H9 (cell line): ENCODE measurements at regions not wholly inside any gene's neighbourhood (a gene's known extent, or its start where the extent isn't known, plus 50 kb on each side); places are given as distances from the start of the nearest gene placed in this dataset.

Experiments
- DNase-seq: peaks from one replicate; pipeline ENCODE4 v3.0.0-alpha.2; 2017
- H2AFZ ChIP-seq: one replicate; pipeline ENCODE4 v1.6.1; 2013; ENCODE audit warnings: mild to moderate bottlenecking, low read length, control low read depth, moderate library complexity
- H2AK5ac ChIP-seq: 2 replicates; pipeline ENCODE4 v1.6.1; 2013; ENCODE audit warnings: low read length, control low read depth, mixed read lengths; ENCODE audit not compliant: insufficient read length
- H2BK120ac ChIP-seq: one replicate; pipeline ENCODE4 v1.6.1; 2013; ENCODE audit warnings: low read depth, mild to moderate bottlenecking, low read length, control low read depth, inconsistent platforms; ENCODE audit not compliant: poor library complexity, severe bottlenecking
- H2BK12ac ChIP-seq: 2 replicates; pipeline ENCODE4 v1.6.1; 2013; ENCODE audit warnings: low read length, control low read depth, mixed read lengths, low read depth; ENCODE audit not compliant: insufficient read length
- H2BK15ac ChIP-seq: 2 replicates; pipeline ENCODE4 v1.6.1; 2013; ENCODE audit warnings: low read depth, low read length, control low read depth
- H2BK20ac ChIP-seq: one replicate; pipeline ENCODE4 v1.6.1; 2013; ENCODE audit warnings: low read depth, mild to moderate bottlenecking, low read length, control low read depth, inconsistent platforms; ENCODE audit not compliant: poor library complexity, severe bottlenecking
- H2BK5ac ChIP-seq: 2 replicates; pipeline ENCODE4 v1.6.1; 2013; ENCODE audit warnings: low read length, control low read depth, mixed read lengths; ENCODE audit not compliant: insufficient read length
- H3K14ac ChIP-seq: 2 replicates; pipeline ENCODE4 v1.6.1; 2013; ENCODE audit warnings: low read length, control low read depth; ENCODE audit not compliant: insufficient read depth
- H3K18ac ChIP-seq: 2 replicates; pipeline ENCODE4 v1.6.1; 2013; ENCODE audit warnings: low read depth, mild to moderate bottlenecking, mixed read lengths, low read length, control low read depth; ENCODE audit not compliant: insufficient read length
- H3K23ac ChIP-seq: 2 replicates; pipeline ENCODE4 v1.6.1; 2013; ENCODE audit warnings: low read length, control low read depth, mixed read lengths, low read depth; ENCODE audit not compliant: insufficient read length
- H3K23me2 ChIP-seq: 2 replicates; pipeline ENCODE4 v1.6.1; 2013; ENCODE audit warnings: low read depth, mild to moderate bottlenecking, mixed read lengths, low read length, control low read depth; ENCODE audit not compliant: insufficient read length, poor library complexity, severe bottlenecking
- H3K27ac ChIP-seq: 2 replicates; pipeline ENCODE4 v1.5.1; 2013; ENCODE audit warnings: low read length, control low read depth, mixed read lengths, low read depth; ENCODE audit not compliant: insufficient read length
- H3K27me3 ChIP-seq: 2 replicates; pipeline ENCODE4 v1.6.1; 2013; ENCODE audit warnings: low read length, control low read depth, inconsistent platforms; ENCODE audit not compliant: insufficient read depth
- H3K4ac ChIP-seq: 2 replicates; pipeline ENCODE4 v1.6.1; 2013; ENCODE audit warnings: low read depth, mild to moderate bottlenecking, control low read depth, inconsistent platforms, low read length, moderate library complexity
- H3K4me1 ChIP-seq: 2 replicates; pipeline ENCODE4 v1.6.1; 2013; ENCODE audit warnings: low read length, control low read depth, inconsistent platforms; ENCODE audit not compliant: insufficient read depth
- H3K4me2 ChIP-seq: 2 replicates; pipeline ENCODE4 v1.6.1; 2013; ENCODE audit warnings: low read length, control low read depth, mixed read lengths; ENCODE audit not compliant: insufficient read length, insufficient read depth
- H3K56ac ChIP-seq: 2 replicates; pipeline ENCODE4 v1.6.1; 2013; ENCODE audit warnings: low read depth, mild to moderate bottlenecking, mixed read lengths, low read length, control low read depth; ENCODE audit not compliant: insufficient read length
- H3K79me1 ChIP-seq: 2 replicates; pipeline ENCODE4 v1.6.1; 2013; ENCODE audit warnings: low read depth, mild to moderate bottlenecking, moderate library complexity, low read length, control low read depth, inconsistent platforms; ENCODE audit not compliant: insufficient read depth, poor library complexity, severe bottlenecking
- H3K79me2 ChIP-seq: 2 replicates; pipeline ENCODE4 v1.6.1; 2013; ENCODE audit warnings: low read length, control low read depth, inconsistent platforms; ENCODE audit not compliant: insufficient read depth
- H3K9ac ChIP-seq: 2 replicates; pipeline ENCODE4 v1.6.1; 2013; ENCODE audit warnings: low read length, control low read depth, mixed read lengths; ENCODE audit not compliant: insufficient read length; ENCODE audit errors: extremely low read depth
- H3K9me3 ChIP-seq: one replicate; pipeline ENCODE4 v1.6.1; 2013; ENCODE audit warnings: low read depth, low read length, inconsistent platforms; ENCODE audit not compliant: control insufficient read depth
- H3T11ph ChIP-seq: one replicate; pipeline ENCODE4 v1.6.1; 2013; ENCODE audit warnings: mild to moderate bottlenecking, low read length, control low read depth, inconsistent platforms
- H4K20me1 ChIP-seq: one replicate; pipeline ENCODE4 v1.6.1; 2013; ENCODE audit not compliant: control insufficient read depth, insufficient read length, insufficient read depth
- H4K5ac ChIP-seq: 2 replicates; pipeline ENCODE4 v1.6.1; 2013; ENCODE audit warnings: low read depth, mild to moderate bottlenecking, mixed read lengths, low read length, control low read depth; ENCODE audit not compliant: insufficient read length
- H4K8ac ChIP-seq: replicated peaks from 2 replicates; pipeline ENCODE4 v1.6.1; 2013; ENCODE audit warnings: low read length, control low read depth, mixed read lengths, low read depth; ENCODE audit not compliant: insufficient read length
- H4K91ac ChIP-seq: 2 replicates; pipeline ENCODE4 v1.6.1; 2013; ENCODE audit warnings: low read depth, mild to moderate bottlenecking, moderate library complexity, mixed read lengths, low read length, control low read depth; ENCODE audit not compliant: insufficient read length
- H3K27ac Mint-ChIP-seq, 3 experiments: 2 replicates in 2 of 3; 3 replicates in 1 of 3; pipeline ENCODE4 v1.8.0; 2020 to 2021; ENCODE audit warnings: mixed read lengths in 3 of 3, mild to moderate bottlenecking in 1 of 3, moderate library complexity in 1 of 3
- H3K27me3 Mint-ChIP-seq: 2 replicates; pipeline ENCODE4 v1.8.0; 2021; ENCODE audit warnings: low read depth, mild to moderate bottlenecking, moderate library complexity, mixed read lengths
- H3K36me3 Mint-ChIP-seq, 3 experiments: 2 replicates in 2 of 3; 3 replicates in 1 of 3; pipeline ENCODE4 v1.8.0; 2020 to 2021; ENCODE audit warnings: low read depth in 3 of 3, mixed read lengths in 3 of 3; ENCODE audit not compliant: insufficient read depth in 1 of 3
- H3K4me1 Mint-ChIP-seq, 2 experiments: 2 replicates each; pipeline ENCODE4 v1.8.0; 2020; ENCODE audit warnings: mixed read lengths in 2 of 2
- H3K4me3 Mint-ChIP-seq, 2 experiments: 2 replicates in 1 of 2; 3 replicates in 1 of 2; pipeline ENCODE4 v1.8.0; 2020 to 2021; ENCODE audit warnings: mild to moderate bottlenecking in 2 of 2, mixed read lengths in 2 of 2, moderate library complexity in 1 of 2
- H3K9me3 Mint-ChIP-seq, 2 experiments: 2 replicates in 1 of 2; 3 replicates in 1 of 2; pipeline ENCODE4 v1.8.0; 2020; ENCODE audit warnings: mild to moderate bottlenecking in 2 of 2, mixed read lengths in 2 of 2, moderate library complexity in 1 of 2
- WGBS: extraction: QIAGEN DNeasy Blood & Tissue Kit; methylation state at CpG from one replicate; pipeline ENCODE4 v1.1.7; 2013; ENCODE audit warnings: missing lambda C conversion rate, low lambda C conversion rate, mixed read lengths; ENCODE audit not compliant: insufficient read length; ENCODE audit errors: extremely low coverage; 5-methylcytosine and 5-hydroxymethylcytosine counted together
- TF ChIP-seq, protein P1 (sequence below): fragments of 200-600 bp; sonication (generic); conservative IDR thresholded peaks from 3 replicates; pipeline ENCODE4 v1.8.0; 2021; ENCODE audit warnings: antibody characterized with exemption, mild to moderate bottlenecking

- H3K56ac ChIP-seq: no peak overlapping the region
- H3K27ac ChIP-seq: no peak overlapping the region
- Mint-ChIP-seq H3K9me3 (no peaks in the 10 kb centered on the region), H3K27me3 (no peaks in the 10 kb centered on the region), H3K27ac (no peak overlapping the region), H3K4me3 (no peak overlapping the region), H3K4me1 (0 out of 4 replicates have a peak, but pooled peaks cover 0 to 3% of the 10 kb centered on the region in 2 experiments), H3K36me3 (no peaks in the 10 kb centered on the region)
- no peak overlapping the region for H4K91ac ChIP-seq
- H4K5ac ChIP-seq: no peak overlapping the region
- no peak overlapping the region for H3K4me2 ChIP-seq
- H3K4me1 ChIP-seq: no peaks in the 10 kb centered on the region
- no peak overlapping the region for H3K9ac ChIP-seq
- no peak overlapping the region for H4K8ac ChIP-seq
- H3K9me3 ChIP-seq: no peaks in the 10 kb centered on the region
- H3K79me1 ChIP-seq: no peaks in the 10 kb centered on the region
- H3K18ac ChIP-seq: no peak overlapping the region
- no peak overlapping the region for H2BK20ac ChIP-seq
- H3T11ph ChIP-seq: no peak overlapping the region
- H2BK120ac ChIP-seq: no peak overlapping the region
- no peaks in the 10 kb centered on the region for H3K23me2 ChIP-seq
- no peak overlapping the region for H3K23ac ChIP-seq
- H3K79me2 ChIP-seq: no peaks in the 10 kb centered on the region
- H2BK12ac ChIP-seq: no peak overlapping the region
- TF ChIP-seq, protein P1, sequence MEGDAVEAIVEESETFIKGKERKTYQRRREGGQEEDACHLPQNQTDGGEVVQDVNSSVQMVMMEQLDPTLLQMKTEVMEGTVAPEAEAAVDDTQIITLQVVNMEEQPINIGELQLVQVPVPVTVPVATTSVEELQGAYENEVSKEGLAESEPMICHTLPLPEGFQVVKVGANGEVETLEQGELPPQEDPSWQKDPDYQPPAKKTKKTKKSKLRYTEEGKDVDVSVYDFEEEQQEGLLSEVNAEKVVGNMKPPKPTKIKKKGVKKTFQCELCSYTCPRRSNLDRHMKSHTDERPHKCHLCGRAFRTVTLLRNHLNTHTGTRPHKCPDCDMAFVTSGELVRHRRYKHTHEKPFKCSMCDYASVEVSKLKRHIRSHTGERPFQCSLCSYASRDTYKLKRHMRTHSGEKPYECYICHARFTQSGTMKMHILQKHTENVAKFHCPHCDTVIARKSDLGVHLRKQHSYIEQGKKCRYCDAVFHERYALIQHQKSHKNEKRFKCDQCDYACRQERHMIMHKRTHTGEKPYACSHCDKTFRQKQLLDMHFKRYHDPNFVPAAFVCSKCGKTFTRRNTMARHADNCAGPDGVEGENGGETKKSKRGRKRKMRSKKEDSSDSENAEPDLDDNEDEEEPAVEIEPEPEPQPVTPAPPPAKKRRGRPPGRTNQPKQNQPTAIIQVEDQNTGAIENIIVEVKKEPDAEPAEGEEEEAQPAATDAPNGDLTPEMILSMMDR: no peak
- no peak overlapping the region for H3K14ac ChIP-seq
- H4K20me1 ChIP-seq: no peaks in the 10 kb centered on the region
- H3K27me3 ChIP-seq: no peaks in the 10 kb centered on the region
- H3K4ac ChIP-seq: no peak overlapping the region
- no peak for DNase-seq
- H2BK5ac ChIP-seq: no peak overlapping the region
- no peak overlapping the region for H2AK5ac ChIP-seq
- H2BK15ac ChIP-seq: no peak overlapping the region
- no peak overlapping the region for H2AFZ ChIP-seq
- no CpG with 5 or more reads among the region's 1 CpG for WGBS
These were observed 441.8 kb upstream of the SGCD start for GRCh38 chr5:155885199-155885598.
